MCF 10A (cell line): ENCODE measurements at regions not wholly inside any gene's neighbourhood (a gene's known extent, or its start where the extent isn't known, plus 50 kb on each side); places are given as distances from the start of the nearest gene placed in this dataset.
A peak's percentile ranks its signal among the peaks of the same experiment; 100 is the strongest.

Source experiments
- BruUV-seq: library from RNA; stranded (reverse); fragments of 400-500 nt; replicated peaks from 2 replicates; lab custom pipeline; 2021; lab: Mats Ljungman, UMichigan
- CTCF ChIA-PET: fragments of 300-600 bp; sonication (Branson Sonifier 250); formaldehyde crosslinking; extraction: SDS; loops from one replicate; lab custom pipeline; 2021; ENCODE audit warnings: antibody characterized with exemption, inconsistent platforms; lab: Yijun Ruan, JAX
- POLR2A ChIA-PET: fragments of 300-600, 350-650 bp; sonication (Branson Sonifier 250); formaldehyde crosslinking; extraction: SDS; loops from one replicate; lab custom pipeline; 2020; ENCODE audit warnings: antibody characterized with exemption, inconsistent platforms; lab: Yijun Ruan, JAX
- DNase-seq: peaks from one replicate; pipeline ENCODE4 v3.0.0-alpha.2; 2018; ENCODE audit not compliant: unreplicated experiment
- H3K27ac Mint-ChIP-seq: one replicate; pipeline ENCODE4 v1.8.0; 2022; ENCODE audit warnings: mild to moderate bottlenecking, low read depth, mixed read lengths; ENCODE audit not compliant: unreplicated experiment
- H3K27me3 Mint-ChIP-seq: one replicate; pipeline ENCODE4 v1.8.0; 2022; ENCODE audit warnings: mixed read lengths; ENCODE audit not compliant: insufficient read depth, unreplicated experiment
- H3K36me3 Mint-ChIP-seq: one replicate; pipeline ENCODE4 v1.8.0; 2022; ENCODE audit warnings: mild to moderate bottlenecking, moderate library complexity, mixed read lengths; ENCODE audit not compliant: insufficient read depth, unreplicated experiment
- H3K4me1 Mint-ChIP-seq: one replicate; pipeline ENCODE4 v1.8.0; 2022; ENCODE audit warnings: mixed read lengths; ENCODE audit not compliant: insufficient read depth, unreplicated experiment
- H3K4me3 Mint-ChIP-seq: one replicate; pipeline ENCODE4 v1.8.0; 2022; ENCODE audit warnings: mild to moderate bottlenecking, moderate library complexity, mixed read lengths; ENCODE audit not compliant: unreplicated experiment
- H3K9me3 Mint-ChIP-seq: one replicate; pipeline ENCODE4 v1.8.0; 2022; ENCODE audit warnings: mixed read lengths; ENCODE audit not compliant: unreplicated experiment
- intact Hi-C: fragments of 100-400 bp; cut with micrococcal nuclease; formaldehyde crosslinking; loops from 2 replicates; pipeline ENCODE4 v1.14.1; 2022
- TF ChIP-seq, protein P1 (sequence below): fragments of 200-600 bp; IDR thresholded peaks from one replicate; pipeline ENCODE4 v1.8.0; 2022; ENCODE audit warnings: antibody characterized with exemption, mild to moderate bottlenecking; ENCODE audit not compliant: unreplicated experiment

DNA sequence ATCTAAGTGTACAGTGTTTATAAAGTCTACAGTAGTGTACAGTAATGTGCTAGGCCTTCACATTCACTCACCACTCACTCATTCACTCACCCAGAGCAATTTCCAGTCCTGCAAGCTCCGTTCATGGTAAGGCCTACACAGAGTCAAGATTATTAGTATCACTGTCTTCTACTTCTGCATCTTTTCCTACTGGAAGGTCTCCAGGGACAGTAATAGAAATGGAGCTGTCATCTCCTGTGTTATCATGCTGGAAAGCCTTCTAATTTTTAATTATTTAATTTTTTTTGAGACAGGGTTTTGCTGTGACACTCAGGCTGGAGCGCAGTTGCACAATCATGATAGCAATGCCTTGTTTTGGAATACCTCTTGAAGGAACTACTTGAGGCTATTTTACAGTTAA lies 207.0 kb downstream of the HTR7 start:
- POLR2A ChIA-PET = interaction anchor here (0.7 kb wide), 1 partner anchor 774 kb away, joined by 3 read pairs; no protein-coding TSS in a partner anchor

DNA sequence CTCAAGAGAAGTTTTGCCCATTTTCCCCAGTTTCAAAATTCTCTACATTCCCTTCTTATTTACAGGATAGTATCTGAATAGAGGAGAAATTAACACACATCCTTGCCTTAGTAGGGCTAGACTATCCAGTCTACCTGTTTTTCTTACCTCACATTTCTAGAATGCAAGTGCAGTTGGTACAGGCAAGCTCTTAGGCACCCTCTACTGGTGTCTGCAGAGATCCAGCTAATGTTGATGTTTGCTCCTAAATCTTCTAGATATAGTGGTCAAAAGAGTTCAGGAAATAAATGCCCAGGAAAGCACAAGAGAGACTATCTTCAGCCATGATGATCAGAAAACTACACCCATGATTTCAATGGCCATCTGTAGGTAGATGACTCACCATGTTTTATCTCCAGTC lies 205.3 kb downstream of the HTR7 start:
- Mint-ChIP-seq H3K4me1 (no peaks in the 10 kb centered on the region), H3K36me3 (no peaks in the 10 kb centered on the region), H3K27ac (no peak overlapping the region), H3K4me3 (no peak overlapping the region), H3K27me3 (no peaks in the 10 kb centered on the region), H3K9me3 (peaks cover 8% of the 10 kb centered on the region)
- intact Hi-C loops = loop anchor here (1.0 to 5.0 kb wide), 6 partner anchors 211 to 859 kb away; no protein-coding TSS in a partner anchor
- DNase-seq = peak; percentile 49
- TF ChIP-seq, protein P1, sequence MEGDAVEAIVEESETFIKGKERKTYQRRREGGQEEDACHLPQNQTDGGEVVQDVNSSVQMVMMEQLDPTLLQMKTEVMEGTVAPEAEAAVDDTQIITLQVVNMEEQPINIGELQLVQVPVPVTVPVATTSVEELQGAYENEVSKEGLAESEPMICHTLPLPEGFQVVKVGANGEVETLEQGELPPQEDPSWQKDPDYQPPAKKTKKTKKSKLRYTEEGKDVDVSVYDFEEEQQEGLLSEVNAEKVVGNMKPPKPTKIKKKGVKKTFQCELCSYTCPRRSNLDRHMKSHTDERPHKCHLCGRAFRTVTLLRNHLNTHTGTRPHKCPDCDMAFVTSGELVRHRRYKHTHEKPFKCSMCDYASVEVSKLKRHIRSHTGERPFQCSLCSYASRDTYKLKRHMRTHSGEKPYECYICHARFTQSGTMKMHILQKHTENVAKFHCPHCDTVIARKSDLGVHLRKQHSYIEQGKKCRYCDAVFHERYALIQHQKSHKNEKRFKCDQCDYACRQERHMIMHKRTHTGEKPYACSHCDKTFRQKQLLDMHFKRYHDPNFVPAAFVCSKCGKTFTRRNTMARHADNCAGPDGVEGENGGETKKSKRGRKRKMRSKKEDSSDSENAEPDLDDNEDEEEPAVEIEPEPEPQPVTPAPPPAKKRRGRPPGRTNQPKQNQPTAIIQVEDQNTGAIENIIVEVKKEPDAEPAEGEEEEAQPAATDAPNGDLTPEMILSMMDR = peak; percentile 57
- no TSS peak for BruUV-seq
- ChIA-PET CTCF (interaction anchor here (0.5 to 3.6 kb wide), 7 partner anchors 11 to 698 kb away, joined by 3 to 10 read pairs (median 4); no protein-coding TSS in a partner anchor), POLR2A (interaction anchor here (0.7 to 1.0 kb wide), 3 partner anchors 8 to 858 kb away, joined by 3 to 6 read pairs (median 4); no protein-coding TSS in a partner anchor)

More for the DNA sequence above, 207.0 kb downstream of the HTR7 start:
- Mint-ChIP-seq H3K27ac (no peak overlapping the region), H3K4me3 (no peak overlapping the region), H3K36me3 (no peaks in the 10 kb centered on the region), H3K27me3 (no peaks in the 10 kb centered on the region), H3K4me1 (no peaks in the 10 kb centered on the region), H3K9me3 (peaks cover 8% of the 10 kb centered on the region)
- TF ChIP-seq, protein P1 = no peak
- DNase-seq = no peak
- intact Hi-C loops = loop anchor here (5.0 kb wide), 1 partner anchor 694 kb away; no protein-coding TSS in a partner anchor
- no TSS peak for BruUV-seq
- CTCF ChIA-PET = interaction anchor here (0.7 to 3.6 kb wide), 5 partner anchors 9 to 695 kb away, joined by 4 to 10 read pairs (median 4); no protein-coding TSS in a partner anchor

DNA sequence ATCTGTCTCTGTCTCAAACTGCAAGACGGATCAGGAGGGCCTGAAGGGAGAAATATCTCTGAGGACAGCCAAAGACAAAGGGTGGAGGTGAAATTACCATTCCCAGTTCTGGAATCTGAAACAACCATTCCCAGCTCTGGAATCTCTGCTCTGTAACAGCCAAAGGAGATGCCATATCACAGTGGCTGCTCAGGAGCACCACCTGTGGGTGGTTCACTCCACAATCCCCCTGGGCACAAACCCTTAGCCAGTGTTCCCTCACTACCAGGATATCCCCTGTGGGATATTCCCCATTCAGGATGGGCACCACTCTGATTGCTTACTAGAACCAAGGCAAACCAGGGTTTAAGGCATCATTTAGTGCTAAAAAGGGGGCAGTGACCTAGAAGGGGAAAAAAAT lies 199.0 kb downstream of the HTR7 start:
- ChIA-PET CTCF (interaction anchor here (0.6 kb wide), 2 partner anchors 39 to 594 kb away, joined by 3 read pairs; no protein-coding TSS in a partner anchor), POLR2A (interaction anchor here (0.6 to 0.7 kb wide), 3 partner anchors 8 to 654 kb away, joined by 3 to 6 read pairs (median 3); no protein-coding TSS in a partner anchor)
- no peaks in the 10 kb centered on the region for H3K36me3 Mint-ChIP-seq
- H3K9me3 Mint-ChIP-seq = peaks cover 6% of the 10 kb centered on the region
- no peaks in the 10 kb centered on the region for H3K4me1 Mint-ChIP-seq
- H3K27ac Mint-ChIP-seq = no peak overlapping the region
- no peak for DNase-seq
- BruUV-seq = no TSS peak
- no peak overlapping the region for H3K4me3 Mint-ChIP-seq
- intact Hi-C loops = no loop called here
- TF ChIP-seq, protein P1 = no peak
- no peaks in the 10 kb centered on the region for H3K27me3 Mint-ChIP-seq

DNA sequence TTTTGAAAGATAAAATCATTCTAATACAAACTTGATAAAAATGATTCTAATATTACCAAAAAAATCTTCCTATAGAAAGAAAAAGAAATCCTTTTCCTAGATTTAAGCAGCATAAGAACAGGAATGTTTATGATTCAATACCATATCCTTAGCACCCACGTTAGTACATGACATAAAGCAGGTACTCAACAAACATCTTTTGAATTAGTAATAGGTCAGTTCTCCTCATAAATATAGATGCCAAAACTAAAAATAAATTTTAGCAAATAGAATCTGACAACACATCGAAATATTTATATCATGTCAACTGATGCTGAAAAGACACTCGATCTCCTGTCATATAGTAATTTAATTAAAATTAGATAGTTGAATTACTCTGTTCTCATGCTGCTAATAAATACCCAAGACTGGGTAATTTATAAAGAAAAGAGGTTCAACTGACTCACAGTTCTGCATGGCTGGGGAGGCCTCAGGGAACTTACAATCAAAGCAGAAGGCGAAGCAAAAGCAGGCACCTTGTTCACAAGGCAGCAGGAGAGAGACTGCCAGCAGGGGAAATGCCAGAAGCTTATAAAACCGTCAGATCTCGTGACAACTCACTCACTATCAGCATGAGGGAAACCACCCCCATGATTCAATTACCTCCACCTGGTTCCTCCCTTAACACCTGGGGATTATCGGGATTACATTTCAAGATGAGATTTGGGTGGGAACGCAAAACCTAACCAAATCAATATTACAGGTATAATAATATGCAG lies 191.8 kb downstream of the HTR7 start:
- intact Hi-C loops = no loop called here

More for the DNA sequence above, 191.8 kb downstream of the HTR7 start:
- Mint-ChIP-seq H3K9me3 (no peaks in the 10 kb centered on the region), H3K4me1 (no peaks in the 10 kb centered on the region), H3K27me3 (no peaks in the 10 kb centered on the region), H3K4me3 (no peak overlapping the region), H3K27ac (no peak overlapping the region), H3K36me3 (no peaks in the 10 kb centered on the region)
- CTCF ChIA-PET = no interaction called here
- DNase-seq = no peak
- TF ChIP-seq, protein P1 = no peak
- no TSS peak for BruUV-seq
- POLR2A ChIA-PET = interaction anchor here (1.0 kb wide), 1 partner anchor 13 kb away, joined by 3 read pairs; no protein-coding TSS in a partner anchor
